PC-9 (cell line): ENCODE measurements at regions not wholly inside any gene's neighbourhood (a gene's known extent, or its start where the extent isn't known, plus 50 kb on each side); places are given as distances from the start of the nearest gene placed in this dataset.
A peak's percentile ranks its signal among the peaks of the same experiment; 100 is the strongest.

Source experiments
- BruUV-seq: library from RNA; stranded (reverse); fragments of 400-500 nt; replicated peaks from 2 replicates; lab custom pipeline; 2021; lab: Mats Ljungman, UMichigan
- CTCF ChIA-PET: fragments of 300-600 bp; sonication (Branson Sonifier 250); formaldehyde crosslinking; loops from one replicate; lab custom pipeline; 2022; ENCODE audit warnings: antibody characterized with exemption; lab: Charles Lee
- POLR2A ChIA-PET: fragments of 300-600 bp; sonication (Branson Sonifier 250); formaldehyde crosslinking; loops from one replicate; lab custom pipeline; 2022; ENCODE audit warnings: antibody characterized with exemption; ENCODE audit not compliant: unreplicated experiment; lab: Charles Lee
- DNase-seq, 2 experiments: peaks; one replicate each; pipeline versions ENCODE4 v3.0.0 to v3.0.0-alpha.2; 2015 to 2022; ENCODE audit warnings: mixed read lengths in 1 of 2
- H2AFZ ChIP-seq: fragments of 200-600 bp; sonication (generic); 2 replicates; pipeline ENCODE4 v1.8.1; 2017; ENCODE audit warnings: antibody characterized with exemption
- H3F3A ChIP-seq: fragments of 200-600 bp; sonication (generic); 2 replicates; pipeline ENCODE4 v1.8.1; 2017; ENCODE audit warnings: antibody characterized with exemption, mild to moderate bottlenecking, low read depth; ENCODE audit not compliant: insufficient read depth
- H3K27ac ChIP-seq: fragments of 200-600 bp; sonication (generic); 2 replicates; pipeline ENCODE4 v1.6.1; 2016; ENCODE audit warnings: mixed run types
- H3K27me3 ChIP-seq: fragments of 200-600 bp; sonication (generic); 2 replicates; pipeline ENCODE4 v1.6.1; 2016; ENCODE audit warnings: low read depth, mixed run types; ENCODE audit not compliant: insufficient read depth
- H3K36me3 ChIP-seq: fragments of 200-600 bp; sonication (generic); 2 replicates; pipeline ENCODE4 v1.6.1; 2016; ENCODE audit warnings: low read depth, mixed run types
- H3K4me1 ChIP-seq: fragments of 200-600 bp; sonication (generic); replicated peaks from 2 replicates; pipeline ENCODE4 v1.6.1; 2016; ENCODE audit warnings: mixed run types; ENCODE audit not compliant: insufficient read depth
- H3K4me2 ChIP-seq: fragments of 200-600 bp; sonication (generic); 2 replicates; pipeline ENCODE4 v1.6.1; 2017; ENCODE audit warnings: mixed run types
- H3K4me3 ChIP-seq: fragments of 200-600 bp; sonication (generic); 2 replicates; pipeline ENCODE4 v1.6.1; 2016; ENCODE audit warnings: mixed run types
- H3K79me2 ChIP-seq: fragments of 200-600 bp; sonication (generic); 2 replicates; pipeline ENCODE4 v1.6.1; 2017; ENCODE audit warnings: low read depth, mixed run types
- H3K9me2 ChIP-seq: fragments of 200-600 bp; sonication (generic); 2 replicates; pipeline ENCODE4 v1.8.1; 2017; ENCODE audit warnings: mild to moderate bottlenecking; ENCODE audit not compliant: insufficient read depth
- H3K9me3 ChIP-seq: fragments of 200-600 bp; sonication (generic); 2 replicates; pipeline ENCODE4 v1.8.1; 2016; ENCODE audit warnings: low read depth; ENCODE audit not compliant: insufficient read depth
- H4K20me1 ChIP-seq: fragments of 200-600 bp; sonication (generic); 2 replicates; pipeline ENCODE4 v1.8.1; 2017; ENCODE audit not compliant: insufficient read depth
- EZH2 ChIP-seq: fragments of 200-600 bp; sonication (generic); IDR thresholded peaks from 2 replicates; pipeline ENCODE4 v1.8.0; 2017; ENCODE audit warnings: antibody characterized with exemption, low read depth
- intact Hi-C: fragments of 100-400 bp; cut with micrococcal nuclease; formaldehyde crosslinking; loops from one replicate; pipeline ENCODE4 v1.10.0; 2022; ENCODE audit not compliant: unreplicated experiment
- TF ChIP-seq, protein P1 (sequence below): fragments of 200-600 bp; sonication (generic); conservative IDR thresholded peaks from 2 replicates; pipeline ENCODE4 v1.6.1; 2017; ENCODE audit warnings: mixed run types, antibody characterized with exemption, mild to moderate bottlenecking, moderate library complexity

DNA sequence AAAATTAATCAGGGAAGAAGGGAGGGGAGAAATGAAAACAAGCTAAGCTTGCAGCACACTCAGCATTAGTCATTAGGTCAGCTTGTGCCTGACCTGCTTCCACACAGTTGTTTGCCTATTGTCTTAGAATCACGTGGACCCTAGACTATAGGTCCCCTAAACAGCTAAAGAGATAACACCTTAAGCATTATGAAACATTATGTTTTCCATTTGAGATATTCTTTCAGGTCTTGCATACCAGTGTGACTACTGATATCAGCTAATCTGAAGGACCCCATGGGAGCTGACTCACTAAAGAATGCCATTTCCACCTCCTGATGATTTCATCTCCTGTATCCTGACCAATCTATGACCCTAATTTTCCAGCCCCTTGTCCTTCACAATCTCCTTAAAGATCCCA is 154.1 kb upstream of the FUT8 start:
- ChIA-PET POLR2A (interaction anchor here (0.5 to 1.2 kb wide), 6 partner anchors 19 to 293 kb away, joined by 3 to 10 read pairs (median 4); no protein-coding TSS in a partner anchor), CTCF (interaction anchor here (1.2 kb wide), 1 partner anchor 19 kb away, joined by 8 read pairs; no protein-coding TSS in a partner anchor)
- H3K36me3 ChIP-seq = no peaks in the 10 kb centered on the region
- H3K9me3 ChIP-seq = peaks cover 5% of the 10 kb centered on the region; the same call in 1 of the 2 replicates
- H3K9me2 ChIP-seq = no peaks in the 10 kb centered on the region
- intact Hi-C loops = loop anchor here (1.0 kb wide), 1 partner anchor 98 kb away; no protein-coding TSS in a partner anchor
- peaks cover 63% of the 10 kb centered on the region for H3F3A ChIP-seq
- no peak overlapping the region for H3K4me3 ChIP-seq
- H2AFZ ChIP-seq = no peak overlapping the region
- no peak for TF ChIP-seq EZH2
- TF ChIP-seq, protein P1, sequence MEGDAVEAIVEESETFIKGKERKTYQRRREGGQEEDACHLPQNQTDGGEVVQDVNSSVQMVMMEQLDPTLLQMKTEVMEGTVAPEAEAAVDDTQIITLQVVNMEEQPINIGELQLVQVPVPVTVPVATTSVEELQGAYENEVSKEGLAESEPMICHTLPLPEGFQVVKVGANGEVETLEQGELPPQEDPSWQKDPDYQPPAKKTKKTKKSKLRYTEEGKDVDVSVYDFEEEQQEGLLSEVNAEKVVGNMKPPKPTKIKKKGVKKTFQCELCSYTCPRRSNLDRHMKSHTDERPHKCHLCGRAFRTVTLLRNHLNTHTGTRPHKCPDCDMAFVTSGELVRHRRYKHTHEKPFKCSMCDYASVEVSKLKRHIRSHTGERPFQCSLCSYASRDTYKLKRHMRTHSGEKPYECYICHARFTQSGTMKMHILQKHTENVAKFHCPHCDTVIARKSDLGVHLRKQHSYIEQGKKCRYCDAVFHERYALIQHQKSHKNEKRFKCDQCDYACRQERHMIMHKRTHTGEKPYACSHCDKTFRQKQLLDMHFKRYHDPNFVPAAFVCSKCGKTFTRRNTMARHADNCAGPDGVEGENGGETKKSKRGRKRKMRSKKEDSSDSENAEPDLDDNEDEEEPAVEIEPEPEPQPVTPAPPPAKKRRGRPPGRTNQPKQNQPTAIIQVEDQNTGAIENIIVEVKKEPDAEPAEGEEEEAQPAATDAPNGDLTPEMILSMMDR = no peak
- peaks cover 63% of the 10 kb centered on the region for H3K4me1 ChIP-seq
- no peaks in the 10 kb centered on the region for H3K79me2 ChIP-seq
- no TSS peak for BruUV-seq
- no peaks in the 10 kb centered on the region for H4K20me1 ChIP-seq
- H3K4me2 ChIP-seq = peak overlapping the region; percentile 84
- peak; percentile 55 to 98 for DNase-seq
- no peaks in the 10 kb centered on the region for H3K27me3 ChIP-seq
- peak overlapping the region; percentile 98 for H3K27ac ChIP-seq

DNA sequence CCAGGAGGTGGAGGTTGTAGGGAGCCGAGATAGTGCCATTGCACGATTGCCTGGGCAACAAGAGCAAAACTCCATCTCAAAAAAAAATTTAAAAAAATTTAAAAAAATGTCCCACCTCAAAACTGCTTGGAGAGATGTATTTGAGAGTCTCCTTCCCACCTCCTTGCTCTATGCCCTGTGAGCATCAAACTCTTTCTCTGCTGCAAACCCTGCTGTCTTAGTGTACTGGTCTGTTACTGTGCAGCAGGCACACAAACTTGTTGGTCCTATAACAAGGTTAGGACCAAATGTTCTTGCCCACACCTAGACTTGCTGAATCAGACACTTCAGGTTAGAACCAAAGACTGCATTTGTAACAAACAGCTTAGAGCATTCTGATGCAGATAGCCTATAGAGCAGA is 153.5 kb upstream of the FUT8 start:
- Histone ChIP-seq H3K4me2 (peak overlapping the region; percentile 84; the same call in 1 of the 2 replicates), H3K27ac (peak overlapping the region; percentile 98), H3K4me3 (no peak overlapping the region), H3F3A (peaks cover 59% of the 10 kb centered on the region), H4K20me1 (no peaks in the 10 kb centered on the region), H3K27me3 (no peaks in the 10 kb centered on the region), H3K36me3 (no peaks in the 10 kb centered on the region), H3K9me3 (peaks cover 5% of the 10 kb centered on the region; the same call in 1 of the 2 replicates), H2AFZ (no peak overlapping the region), H3K4me1 (peaks cover 60% of the 10 kb centered on the region), H3K9me2 (no peaks in the 10 kb centered on the region), H3K79me2 (no peaks in the 10 kb centered on the region)
- DNase-seq = no peak
- TF ChIP-seq, protein P1 = no peak
- no peak for TF ChIP-seq EZH2
- POLR2A ChIA-PET = interaction anchor here (1.0 to 1.2 kb wide), 2 partner anchors 60 to 152 kb away, joined by 4 to 10 read pairs; no protein-coding TSS in a partner anchor
- CTCF ChIA-PET = interaction anchor here (1.2 kb wide), 1 partner anchor 20 kb away, joined by 8 read pairs; no protein-coding TSS in a partner anchor
- BruUV-seq = no TSS peak
- intact Hi-C loops = loop anchor here (1.0 kb wide), 1 partner anchor 97 kb away; no protein-coding TSS in a partner anchor

DNA sequence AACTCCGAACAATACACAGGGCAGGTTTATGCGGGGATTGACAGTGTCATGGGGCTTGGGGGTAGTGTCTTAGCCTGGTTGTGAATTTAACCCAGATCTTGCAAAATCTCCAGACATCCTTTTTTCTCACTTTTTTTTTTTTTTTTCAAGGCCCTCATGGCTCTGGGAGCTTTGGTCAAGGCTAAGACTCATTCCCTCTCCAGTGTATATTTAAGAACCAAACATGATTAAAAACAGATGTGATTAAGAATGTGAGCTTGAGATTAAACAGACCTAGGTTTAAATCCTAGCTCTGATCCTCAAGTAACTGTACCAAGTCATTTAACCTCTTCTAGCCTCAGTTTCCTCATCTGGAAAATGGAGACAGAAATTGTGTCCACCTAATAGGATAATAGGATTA is 151.7 kb upstream of the FUT8 start:
- no TSS peak for BruUV-seq
- no peaks in the 10 kb centered on the region for H3K36me3 ChIP-seq
- H2AFZ ChIP-seq = no peak overlapping the region
- H3K4me2 ChIP-seq = no peak overlapping the region
- H3K79me2 ChIP-seq = no peaks in the 10 kb centered on the region
- intact Hi-C loops = no loop called here
- CTCF ChIA-PET = interaction anchor here (0.6 to 0.7 kb wide), 2 partner anchors 14 to 188 kb away, joined by 3 to 10 read pairs; no protein-coding TSS in a partner anchor
- TF ChIP-seq EZH2 = no peak
- TF ChIP-seq, protein P1 = no peak
- POLR2A ChIA-PET = no interaction called here
- no peaks in the 10 kb centered on the region for H3K9me2 ChIP-seq
- H3K9me3 ChIP-seq = peaks cover 5% of the 10 kb centered on the region; the same call in 1 of the 2 replicates
- DNase-seq = no peak
- H3K4me1 ChIP-seq = peaks cover 50% of the 10 kb centered on the region
- H3K4me3 ChIP-seq = no peak overlapping the region
- no peaks in the 10 kb centered on the region for H3K27me3 ChIP-seq
- no peaks in the 10 kb centered on the region for H4K20me1 ChIP-seq
- H3F3A ChIP-seq = peaks cover 45% of the 10 kb centered on the region
- no peak overlapping the region for H3K27ac ChIP-seq
